Muscle of back (tissue), 3 donors: ENCODE measurements at regions not wholly inside any gene's neighbourhood (a gene's known extent, or its start where the extent isn't known, plus 50 kb on each side); places are given as distances from the start of the nearest gene placed in this dataset.
"Not testable (repeated sequence)": the region's sequence is repeated elsewhere in the genome, so short reads cannot be mapped to it uniquely, and the experiment has no call there.

Experiments
- DNase-seq, 3 donors: peaks; one replicate each; pipeline versions ENCODE4 v3.0.0 to v3.0.0-alpha.2; 2013

DNA sequence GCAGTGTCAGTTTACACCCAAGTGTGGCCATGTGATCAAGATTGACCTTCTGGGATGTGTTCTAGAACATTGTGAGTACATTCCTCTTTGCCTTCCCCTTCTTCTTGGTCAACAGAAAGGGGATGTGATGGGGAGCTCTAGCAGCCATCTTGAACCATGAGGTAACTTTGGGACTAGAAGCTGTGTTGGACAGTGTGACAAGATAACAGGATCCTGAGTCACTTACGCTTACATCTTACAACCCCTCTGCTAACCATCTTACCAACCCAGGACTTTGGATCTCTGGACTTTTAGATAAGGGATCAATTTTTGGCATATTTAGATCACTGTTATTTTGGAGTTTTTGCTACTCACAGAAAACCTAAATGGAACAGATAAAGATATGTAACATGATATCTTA, 625.6 kb downstream of the BCOR start:
- DNase-seq = no peak

GRCh38 chrX:39473812-39474211, 623.9 kb downstream of the BCOR start:
- no peak for DNase-seq

- no peak for DNase-seq
Observed at GRCh38 chrX:39475372-39475771, 622.4 kb downstream of the BCOR start.

GRCh38 chrX:39476604-39477021, 621.1 kb downstream of the BCOR start:
- peak in 1 of 3 donors; percentile 55 for DNase-seq

GRCh38 chrX:39477031-39477761, 620.6 kb downstream of the BCOR start:
- DNase-seq = no peak

DNA sequence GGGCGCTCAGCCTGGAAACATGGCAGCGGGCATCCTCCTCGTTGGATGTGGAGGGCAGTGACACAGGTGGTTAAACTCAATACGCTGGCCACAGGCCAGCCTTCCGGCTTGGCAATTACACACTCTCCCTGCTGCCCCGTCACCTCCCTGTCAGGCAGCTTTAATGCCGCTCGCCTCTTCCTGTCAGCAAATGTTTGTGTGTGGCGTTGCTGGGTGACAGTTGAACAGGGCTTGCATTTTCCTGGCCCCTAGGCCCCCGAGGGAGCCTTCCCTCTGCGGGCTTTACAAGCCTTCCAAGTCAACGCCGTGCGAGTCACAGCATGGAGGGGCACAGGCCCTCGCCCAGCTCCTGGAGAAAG, 620.0 kb downstream of the BCOR start:
- peak; percentile 37 to 72 (median 60) for DNase-seq

- DNase-seq = no peak
Observed at GRCh38 chrX:39479856-39480255, 617.9 kb downstream of the BCOR start.

GRCh38 chrX:39480963-39481362, 616.8 kb downstream of the BCOR start:
- no peak for DNase-seq

- no peak for DNase-seq
Observed at GRCh38 chrX:39481621-39482020, 616.1 kb downstream of the BCOR start.

DNA sequence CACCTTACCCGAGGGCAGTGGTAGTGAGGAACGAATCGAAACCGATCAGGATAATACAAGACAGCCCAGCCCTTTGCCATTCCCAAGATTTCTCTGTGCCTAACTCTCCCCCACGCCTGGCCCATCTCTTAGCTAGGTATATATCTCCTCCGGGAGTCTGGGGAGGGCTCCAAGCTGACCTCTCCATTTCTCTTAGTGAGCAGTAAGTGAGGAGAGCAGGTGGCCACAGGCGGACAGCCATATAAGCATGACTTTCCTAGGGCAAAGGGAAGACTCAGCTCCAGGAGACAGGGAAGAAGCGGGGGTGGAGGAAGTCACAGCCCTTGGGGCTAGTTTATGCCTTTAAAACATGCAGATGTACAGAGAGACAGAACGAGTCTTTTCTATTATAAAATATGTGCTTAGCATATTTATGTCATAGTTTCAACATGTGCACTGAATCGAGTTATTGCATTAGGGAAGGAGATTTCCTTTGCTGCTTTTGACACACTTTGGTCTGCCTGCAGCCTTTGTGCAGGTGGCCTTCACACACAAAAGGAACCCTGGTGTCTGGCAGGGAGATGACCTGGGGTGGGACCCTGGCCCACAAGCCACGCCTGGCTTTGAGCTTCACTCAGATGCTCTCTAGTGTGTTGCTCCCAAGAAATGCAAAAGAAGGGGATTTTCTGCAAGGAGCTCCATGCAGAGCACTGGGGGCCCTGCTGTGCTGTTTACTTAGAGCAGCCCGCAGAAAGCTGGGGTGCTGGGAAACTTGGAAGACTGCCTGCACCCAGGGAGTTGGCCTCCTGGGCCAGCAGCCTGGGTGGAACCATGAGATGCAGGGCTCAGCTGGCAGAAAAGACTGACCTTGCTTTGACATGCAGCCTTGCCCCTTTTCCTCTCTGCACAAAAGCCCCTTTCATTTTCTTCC, 613.3 kb downstream of the BCOR start:
- peak in 1 of 3 donors; percentile 63 for DNase-seq

- no peak for DNase-seq
Observed at GRCh38 chrX:39487166-39487968, 610.4 kb downstream of the BCOR start.

- DNase-seq = no peak
Observed at GRCh38 chrX:39487969-39488330, 609.8 kb downstream of the BCOR start.

DNA sequence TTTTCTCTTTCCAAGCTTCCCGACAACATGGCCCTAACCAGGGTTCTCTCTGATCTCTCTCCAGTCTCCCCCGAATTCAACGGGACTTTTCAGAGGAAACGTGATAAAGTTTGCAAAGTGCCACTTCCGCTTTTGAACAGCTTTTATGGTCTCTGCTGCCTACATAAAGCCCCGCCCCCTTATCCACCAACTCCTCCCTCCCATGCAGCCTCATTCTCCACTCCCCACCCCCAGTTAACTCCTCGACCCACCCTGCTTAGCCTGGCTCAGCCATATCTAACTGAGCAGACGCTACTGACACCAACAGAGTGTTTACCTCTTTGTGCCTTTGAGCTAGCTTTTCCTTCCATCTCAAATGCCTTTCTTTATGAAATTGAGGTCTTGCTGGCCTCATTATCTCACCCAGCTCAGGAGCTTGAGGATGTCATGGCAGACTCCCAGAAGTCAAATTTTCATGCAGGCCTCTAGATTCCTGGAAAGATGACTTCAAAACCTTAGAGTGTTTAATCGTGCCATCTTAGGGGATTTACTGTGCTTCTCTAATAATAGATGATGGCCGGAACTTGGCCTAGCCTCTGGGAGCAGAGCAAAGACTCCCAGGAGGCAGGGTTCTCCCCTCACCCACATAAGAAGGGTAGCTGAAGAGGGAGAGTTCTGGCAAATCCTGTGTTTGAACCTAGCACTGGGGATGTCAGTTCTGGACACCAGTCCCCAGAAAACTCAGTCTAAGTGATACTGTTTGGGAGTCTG, 606.0 kb downstream of the BCOR start:
- DNase-seq = no peak

DNA sequence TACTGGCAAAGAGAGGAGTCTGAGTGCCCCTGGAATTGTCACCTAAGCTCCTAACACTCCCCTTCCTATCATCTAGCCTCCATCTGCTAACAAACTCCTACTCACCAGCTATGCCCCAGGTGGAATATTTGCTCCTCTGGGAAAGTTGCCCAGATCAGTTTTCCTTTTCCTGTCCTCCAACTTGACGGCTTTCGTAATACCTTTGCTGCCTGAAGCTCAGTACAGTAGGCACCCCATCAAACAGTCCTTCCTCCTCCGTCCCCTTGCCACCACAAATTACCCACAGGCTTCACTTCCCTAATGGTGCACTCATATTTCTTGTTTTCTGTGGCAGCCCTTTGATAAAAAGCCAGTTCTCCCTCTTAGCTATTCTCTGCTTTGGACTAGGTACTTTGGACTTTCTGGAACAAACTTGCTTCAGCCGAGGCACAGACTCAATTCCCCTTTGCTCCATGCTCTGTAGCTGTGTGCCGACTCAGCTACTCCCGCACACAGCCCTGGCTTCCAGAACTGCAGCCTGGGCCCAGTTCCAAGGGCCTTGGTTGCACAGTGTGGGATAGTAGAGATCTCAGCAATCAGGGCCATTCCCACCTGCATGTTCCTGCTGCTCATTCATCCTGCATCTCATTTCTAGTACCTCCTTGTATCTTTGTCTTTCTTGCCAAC, 605.1 kb downstream of the BCOR start:
- DNase-seq = no peak

- no peak for DNase-seq
Observed at GRCh38 chrX:39493168-39493567, 604.6 kb downstream of the BCOR start.

- DNase-seq = not testable (repeated sequence)
Observed at GRCh38 chrX:39497117-39497516, 600.6 kb downstream of the BCOR start.

- DNase-seq = no peak
Observed at GRCh38 chrX:39497702-39498265, 600.0 kb downstream of the BCOR start.

- DNase-seq = no peak
Observed at GRCh38 chrX:39499996-39500395, 597.8 kb downstream of the BCOR start.

GRCh38 chrX:39501822-39502221, 595.9 kb downstream of the BCOR start:
- DNase-seq = no peak

DNA sequence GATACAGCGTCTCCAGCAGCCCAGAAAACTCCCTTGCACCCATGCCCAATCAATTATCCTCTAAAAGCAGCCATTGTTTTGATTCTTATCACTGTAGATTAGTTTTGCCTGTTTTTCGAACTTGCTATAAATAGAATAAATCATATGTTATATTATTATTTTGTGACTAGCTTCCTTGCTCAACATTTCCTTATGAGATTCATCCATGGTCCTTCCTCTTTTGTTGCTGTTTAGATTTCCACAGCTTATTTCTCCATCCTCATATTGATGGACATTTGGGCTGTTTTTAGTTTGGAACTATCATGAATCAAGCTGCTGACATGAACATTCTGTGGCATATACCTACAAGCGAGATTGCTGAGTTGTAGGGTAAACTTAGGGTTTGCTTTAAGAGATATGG, 595.3 kb downstream of the BCOR start:
- no peak for DNase-seq

DNA sequence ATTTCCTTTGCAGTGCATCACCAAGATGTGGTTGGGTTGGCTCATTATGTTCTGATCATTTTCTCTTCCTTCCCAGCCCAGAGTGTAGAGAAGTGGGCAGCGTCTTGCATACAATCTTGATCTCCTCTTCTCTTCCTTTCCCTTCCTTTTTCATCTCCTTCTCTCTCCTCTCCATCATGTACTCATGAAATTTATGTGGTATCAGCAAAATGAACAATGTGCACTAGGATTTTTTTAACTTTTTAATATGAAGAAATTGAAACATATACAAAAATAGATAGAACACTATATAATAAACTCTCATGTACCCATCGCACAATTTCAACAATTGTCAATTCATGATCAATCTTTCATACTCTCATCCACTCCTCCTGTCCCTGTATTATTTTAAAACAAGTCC, 593.5 kb downstream of the BCOR start:
- DNase-seq = no peak
